ENCODE measurements at regions not wholly inside any gene's neighbourhood (a gene's known extent, or its start where the extent isn't known, plus 50 kb on each side); places are given as distances from the start of the nearest gene placed in this dataset.

DNA sequence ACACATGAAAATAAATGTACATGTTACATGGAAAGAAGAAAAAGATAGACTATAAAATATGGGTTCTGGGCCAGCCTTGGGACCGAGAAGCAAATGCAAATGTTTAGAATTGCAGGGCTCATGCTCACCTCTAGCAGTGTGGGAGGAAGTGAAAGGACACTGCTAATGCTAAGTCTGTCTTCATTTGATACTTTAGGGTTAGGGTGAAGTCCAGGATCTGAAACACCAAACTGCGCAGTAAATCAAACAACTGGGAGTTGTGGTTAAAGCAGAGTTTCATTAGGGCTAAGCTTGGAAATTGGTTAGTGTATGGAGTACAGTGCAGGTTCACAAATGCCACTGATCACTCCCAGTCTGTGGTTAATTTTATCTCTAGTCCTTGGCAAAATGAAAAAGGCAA is 73.2 kb upstream of the PDK4 start:
- Mint-ChIP-seq H3K27ac (no peak overlapping the region), H3K4me3 (no peak overlapping the region), H3K36me3 (ENCODE audit: insufficient read depth in 1 of 3, low read depth in 3 of 3) (no peaks in the 10 kb centered on the region), H3K9me3 (peaks cover 0 to 2% of the 10 kb centered on the region in 2 experiments; a peak in 1 of 5 replicates), H3K27me3 (ENCODE audit: low read depth) (no peaks in the 10 kb centered on the region), H3K4me1 (no peaks in the 10 kb centered on the region)
- H2AK5ac ChIP-seq (ENCODE audit: insufficient read length, low read length): no peak overlapping the region
- H3K27me3 ChIP-seq (ENCODE audit: insufficient read depth, low read length): no peaks in the 10 kb centered on the region
- H3T11ph ChIP-seq (ENCODE audit: low read length): no peak overlapping the region
- no peaks in the 10 kb centered on the region for H3K9me3 ChIP-seq (ENCODE audit: control insufficient read depth, low read depth, low read length)
- H4K5ac ChIP-seq (ENCODE audit: insufficient read length, low read depth, low read length): no peak overlapping the region
- H2BK12ac ChIP-seq (ENCODE audit: insufficient read length, low read depth, low read length): no peak overlapping the region
- no peak overlapping the region for H3K14ac ChIP-seq (ENCODE audit: insufficient read depth, low read length)
- H3K9ac ChIP-seq (ENCODE audit: extremely low read depth, insufficient read length, low read length): no peak overlapping the region
- no peak overlapping the region for H3K23ac ChIP-seq (ENCODE audit: insufficient read length, low read depth, low read length)
- H3K4me1 ChIP-seq (ENCODE audit: insufficient read depth, low read length): no peaks in the 10 kb centered on the region
- H4K20me1 ChIP-seq (ENCODE audit: control insufficient read depth, insufficient read depth, insufficient read length): no peaks in the 10 kb centered on the region
- H3K18ac ChIP-seq (ENCODE audit: insufficient read length, low read depth, low read length): no peak overlapping the region
- no peak overlapping the region for H2BK20ac ChIP-seq (ENCODE audit: low read depth, low read length, poor library complexity, severe bottlenecking)
- H4K91ac ChIP-seq (ENCODE audit: insufficient read length, low read depth, low read length): no peak overlapping the region
- no peaks in the 10 kb centered on the region for H3K79me2 ChIP-seq (ENCODE audit: insufficient read depth, low read length)
- WGBS (ENCODE audit: extremely low coverage, insufficient read length, low lambda C conversion rate): no CpG with 5 or more reads among the region's 2 CpGs
- H2BK15ac ChIP-seq (ENCODE audit: low read depth, low read length): no peak overlapping the region
- TF ChIP-seq, protein P1, sequence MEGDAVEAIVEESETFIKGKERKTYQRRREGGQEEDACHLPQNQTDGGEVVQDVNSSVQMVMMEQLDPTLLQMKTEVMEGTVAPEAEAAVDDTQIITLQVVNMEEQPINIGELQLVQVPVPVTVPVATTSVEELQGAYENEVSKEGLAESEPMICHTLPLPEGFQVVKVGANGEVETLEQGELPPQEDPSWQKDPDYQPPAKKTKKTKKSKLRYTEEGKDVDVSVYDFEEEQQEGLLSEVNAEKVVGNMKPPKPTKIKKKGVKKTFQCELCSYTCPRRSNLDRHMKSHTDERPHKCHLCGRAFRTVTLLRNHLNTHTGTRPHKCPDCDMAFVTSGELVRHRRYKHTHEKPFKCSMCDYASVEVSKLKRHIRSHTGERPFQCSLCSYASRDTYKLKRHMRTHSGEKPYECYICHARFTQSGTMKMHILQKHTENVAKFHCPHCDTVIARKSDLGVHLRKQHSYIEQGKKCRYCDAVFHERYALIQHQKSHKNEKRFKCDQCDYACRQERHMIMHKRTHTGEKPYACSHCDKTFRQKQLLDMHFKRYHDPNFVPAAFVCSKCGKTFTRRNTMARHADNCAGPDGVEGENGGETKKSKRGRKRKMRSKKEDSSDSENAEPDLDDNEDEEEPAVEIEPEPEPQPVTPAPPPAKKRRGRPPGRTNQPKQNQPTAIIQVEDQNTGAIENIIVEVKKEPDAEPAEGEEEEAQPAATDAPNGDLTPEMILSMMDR (conservative IDR thresholded peaks at IDR 0.05): no peak
- H3K4ac ChIP-seq (ENCODE audit: low read depth, low read length): no peak overlapping the region
- no peak overlapping the region for H3K56ac ChIP-seq (ENCODE audit: insufficient read length, low read depth, low read length)
- no peak for DNase-seq
- H3K27ac ChIP-seq (ENCODE audit: insufficient read length, low read depth, low read length): no peak overlapping the region
- H4K8ac ChIP-seq (replicated peaks; ENCODE audit: insufficient read length, low read depth, low read length): no peak overlapping the region
- no peak overlapping the region for H2BK120ac ChIP-seq (ENCODE audit: low read depth, low read length, poor library complexity, severe bottlenecking)
- no peaks in the 10 kb centered on the region for H3K79me1 ChIP-seq (ENCODE audit: insufficient read depth, low read depth, low read length, poor library complexity, severe bottlenecking)
- H3K4me2 ChIP-seq (ENCODE audit: insufficient read depth, insufficient read length, low read length): no peak overlapping the region
- no peak overlapping the region for H2BK5ac ChIP-seq (ENCODE audit: insufficient read length, low read length)
- H3K23me2 ChIP-seq (ENCODE audit: insufficient read length, low read depth, low read length, poor library complexity, severe bottlenecking): no peaks in the 10 kb centered on the region
- H2AFZ ChIP-seq (ENCODE audit: low read length): no peak overlapping the region

Measured in H9 (cell line).